BE2C (cell line): ENCODE measurements at regions not wholly inside any gene's neighbourhood (a gene's known extent, or its start where the extent isn't known, plus 50 kb on each side); places are given as distances from the start of the nearest gene placed in this dataset.

Experiments
- DNase-seq: peaks from one replicate; pipeline ENCODE4 v3.0.0-alpha.2; 2020
- H3K27me3 ChIP-seq: fragments of 250-450 bp; sonication (Bioruptor Pico); 2 replicates; pipeline ENCODE4 v1.5.1; 2020; ENCODE audit warnings: mild to moderate bottlenecking
- H3K36me3 ChIP-seq: fragments of 250-450 bp; sonication (Bioruptor Pico); 2 replicates; pipeline ENCODE4 v1.5.1; 2020; ENCODE audit warnings: mild to moderate bottlenecking
- H3K4me1 ChIP-seq: fragments of 250-450 bp; sonication (Bioruptor Pico); 2 replicates; pipeline ENCODE4 v1.5.1; 2020
- H3K4me3 ChIP-seq: 2 replicates; pipeline ENCODE4 v1.5.1; 2011; ENCODE audit warnings: low read depth, low read length
- H3K9me3 ChIP-seq: fragments of 250-450 bp; sonication (Bioruptor Pico); 2 replicates; pipeline ENCODE4 v1.5.1; 2020
- CTCF ChIP-seq: IDR thresholded peaks from 2 replicates; pipeline ENCODE4 v1.5.1; 2012; ENCODE audit warnings: mild to moderate bottlenecking, low read depth, low read length

GRCh38 chr10:36188461-36188860, 546.4 kb upstream of the FZD8 start:
- no peak for DNase-seq
- no peaks in the 10 kb centered on the region for H3K9me3 ChIP-seq
- H3K4me1 ChIP-seq, result no peaks in the 10 kb centered on the region
- H3K4me3 ChIP-seq, result no peak overlapping the region
- no peak for TF ChIP-seq CTCF
- H3K36me3 ChIP-seq, result no peaks in the 10 kb centered on the region
- no peaks in the 10 kb centered on the region for H3K27me3 ChIP-seq

- Histone ChIP-seq H3K4me3 (no peak overlapping the region), H3K27me3 (no peaks in the 10 kb centered on the region), H3K4me1 (no peaks in the 10 kb centered on the region), H3K9me3 (no peaks in the 10 kb centered on the region), H3K36me3 (no peaks in the 10 kb centered on the region)
- no peak for DNase-seq
- no peak for TF ChIP-seq CTCF
Observed at GRCh38 chr10:36188080-36188453, 546.0 kb upstream of the FZD8 start.

- Histone ChIP-seq H3K36me3 (no peaks in the 10 kb centered on the region), H3K4me3 (no peak overlapping the region), H3K27me3 (no peaks in the 10 kb centered on the region), H3K9me3 (no peaks in the 10 kb centered on the region), H3K4me1 (no peaks in the 10 kb centered on the region)
- DNase-seq, result no peak
- TF ChIP-seq CTCF, result no peak
Observed at GRCh38 chr10:36187380-36188079, 545.4 kb upstream of the FZD8 start.

- no peak for DNase-seq
- Histone ChIP-seq H3K9me3 (no peaks in the 10 kb centered on the region), H3K4me1 (no peaks in the 10 kb centered on the region), H3K27me3 (no peaks in the 10 kb centered on the region), H3K4me3 (no peak overlapping the region), H3K36me3 (no peaks in the 10 kb centered on the region)
- no peak for TF ChIP-seq CTCF
Observed at GRCh38 chr10:36185097-36185496, 543.0 kb upstream of the FZD8 start.

GRCh38 chr10:36183726-36184125, 541.6 kb upstream of the FZD8 start:
- H3K27me3 ChIP-seq, result no peaks in the 10 kb centered on the region
- H3K9me3 ChIP-seq, result no peaks in the 10 kb centered on the region
- H3K4me1 ChIP-seq, result no peaks in the 10 kb centered on the region
- no peak overlapping the region for H3K4me3 ChIP-seq
- TF ChIP-seq CTCF, result no peak
- no peaks in the 10 kb centered on the region for H3K36me3 ChIP-seq
- no peak for DNase-seq

GRCh38 chr10:36183056-36183455, 541.0 kb upstream of the FZD8 start:
- no peak for TF ChIP-seq CTCF
- Histone ChIP-seq H3K4me1 (no peaks in the 10 kb centered on the region), H3K36me3 (no peaks in the 10 kb centered on the region), H3K4me3 (no peak overlapping the region), H3K9me3 (no peaks in the 10 kb centered on the region), H3K27me3 (no peaks in the 10 kb centered on the region)
- no peak for DNase-seq
